ENCODE measurements at regions not wholly inside any gene's neighbourhood (a gene's known extent, or its start where the extent isn't known, plus 50 kb on each side); places are given as distances from the start of the nearest gene placed in this dataset.

DNA sequence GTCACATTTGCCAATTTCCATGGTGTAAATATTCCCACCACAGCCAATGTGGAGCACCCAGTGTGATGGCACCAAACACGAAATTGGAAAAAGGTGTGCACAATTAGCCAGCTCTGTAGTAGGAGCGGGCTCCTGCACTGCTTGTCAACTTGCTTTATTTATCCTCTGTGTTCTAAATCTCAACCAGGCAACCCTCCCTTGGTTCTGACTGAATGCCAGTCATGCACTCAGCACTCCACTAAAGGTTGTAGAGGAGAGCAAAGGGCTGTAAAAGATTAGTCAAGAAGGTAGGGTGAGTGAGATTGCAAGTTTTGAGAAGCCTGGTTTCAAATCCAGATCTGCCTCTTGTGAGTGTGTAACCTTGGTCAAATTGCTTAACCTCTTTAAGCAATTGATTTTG, 71.5 kb upstream of the EGR2 start:
- TF ChIP-seq, protein P1, sequence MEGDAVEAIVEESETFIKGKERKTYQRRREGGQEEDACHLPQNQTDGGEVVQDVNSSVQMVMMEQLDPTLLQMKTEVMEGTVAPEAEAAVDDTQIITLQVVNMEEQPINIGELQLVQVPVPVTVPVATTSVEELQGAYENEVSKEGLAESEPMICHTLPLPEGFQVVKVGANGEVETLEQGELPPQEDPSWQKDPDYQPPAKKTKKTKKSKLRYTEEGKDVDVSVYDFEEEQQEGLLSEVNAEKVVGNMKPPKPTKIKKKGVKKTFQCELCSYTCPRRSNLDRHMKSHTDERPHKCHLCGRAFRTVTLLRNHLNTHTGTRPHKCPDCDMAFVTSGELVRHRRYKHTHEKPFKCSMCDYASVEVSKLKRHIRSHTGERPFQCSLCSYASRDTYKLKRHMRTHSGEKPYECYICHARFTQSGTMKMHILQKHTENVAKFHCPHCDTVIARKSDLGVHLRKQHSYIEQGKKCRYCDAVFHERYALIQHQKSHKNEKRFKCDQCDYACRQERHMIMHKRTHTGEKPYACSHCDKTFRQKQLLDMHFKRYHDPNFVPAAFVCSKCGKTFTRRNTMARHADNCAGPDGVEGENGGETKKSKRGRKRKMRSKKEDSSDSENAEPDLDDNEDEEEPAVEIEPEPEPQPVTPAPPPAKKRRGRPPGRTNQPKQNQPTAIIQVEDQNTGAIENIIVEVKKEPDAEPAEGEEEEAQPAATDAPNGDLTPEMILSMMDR (IDR thresholded peaks at IDR 0.05; ENCODE audit: low read depth, low read length) = no peak
- no peak for DNase-seq (ENCODE audit: extremely low read depth, low read depth)

DNA sequence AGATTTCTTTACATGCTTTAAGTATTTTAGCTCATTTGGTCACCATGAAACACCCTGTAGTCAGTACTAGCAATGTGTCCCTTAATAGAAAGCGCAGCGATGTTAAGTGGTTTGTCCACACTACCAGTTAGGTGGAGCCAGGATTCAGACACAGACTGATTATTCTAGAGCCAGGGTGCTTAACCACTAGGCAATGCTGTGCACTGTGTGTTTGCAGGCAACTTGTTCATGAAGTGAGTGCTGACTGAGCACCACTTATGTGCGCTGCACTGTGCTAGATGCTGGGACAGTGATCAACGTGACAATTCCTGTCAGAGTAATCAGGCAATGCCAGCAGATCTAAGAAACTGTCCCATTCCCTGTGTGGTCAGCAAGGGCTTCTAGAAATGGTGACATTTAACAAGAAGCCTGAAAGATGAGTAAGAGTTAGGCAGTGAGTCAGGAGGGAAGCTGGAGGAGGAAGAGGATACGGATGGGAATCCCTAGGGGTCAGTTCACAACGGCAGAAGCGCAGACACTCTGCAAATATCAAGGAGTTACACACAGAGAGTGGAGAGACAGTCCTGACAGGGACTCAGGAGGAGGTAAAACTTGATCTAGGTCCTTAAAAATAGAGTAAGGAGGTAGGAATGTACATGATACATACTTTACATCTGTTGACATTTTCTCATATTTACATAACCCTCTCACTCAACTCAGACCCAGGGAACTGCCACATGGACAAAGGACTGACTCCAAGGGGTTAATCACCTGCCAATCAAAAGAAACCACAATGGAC, 69.7 kb upstream of the EGR2 start:
- TF ChIP-seq, protein P1 (IDR thresholded peaks at IDR 0.05; ENCODE audit: low read depth, low read length) = no peak
- DNase-seq (ENCODE audit: extremely low read depth, low read depth) = no peak

- no peak for DNase-seq (ENCODE audit: extremely low read depth, low read depth)
- TF ChIP-seq, protein P1 (IDR thresholded peaks at IDR 0.05; ENCODE audit: low read depth, low read length) = no peak
These were observed 64.0 kb upstream of the EGR2 start for GRCh38 chr10:62880162-62880561.

DNA sequence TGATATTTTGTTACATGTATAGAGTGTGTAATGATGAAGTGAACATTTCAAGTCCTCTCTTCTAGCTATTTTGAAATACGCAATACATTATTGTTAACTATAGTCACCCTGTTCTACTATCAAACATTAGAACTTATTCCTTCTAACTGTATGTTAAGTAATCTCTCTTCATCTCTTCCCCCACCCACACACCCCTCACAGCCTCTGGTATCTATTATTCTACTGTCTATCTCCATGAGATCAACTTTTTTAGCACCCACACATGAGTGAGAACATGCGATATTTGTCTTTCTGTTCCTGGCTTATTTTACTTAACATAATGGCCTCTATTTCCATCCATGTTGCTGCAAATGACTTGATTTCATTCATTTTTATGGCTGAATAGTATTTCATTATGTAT, 57.7 kb upstream of the EGR2 start:
- TF ChIP-seq, protein P1 (IDR thresholded peaks at IDR 0.05; ENCODE audit: low read depth, low read length) = no peak
- DNase-seq (ENCODE audit: extremely low read depth, low read depth) = no peak

DNA sequence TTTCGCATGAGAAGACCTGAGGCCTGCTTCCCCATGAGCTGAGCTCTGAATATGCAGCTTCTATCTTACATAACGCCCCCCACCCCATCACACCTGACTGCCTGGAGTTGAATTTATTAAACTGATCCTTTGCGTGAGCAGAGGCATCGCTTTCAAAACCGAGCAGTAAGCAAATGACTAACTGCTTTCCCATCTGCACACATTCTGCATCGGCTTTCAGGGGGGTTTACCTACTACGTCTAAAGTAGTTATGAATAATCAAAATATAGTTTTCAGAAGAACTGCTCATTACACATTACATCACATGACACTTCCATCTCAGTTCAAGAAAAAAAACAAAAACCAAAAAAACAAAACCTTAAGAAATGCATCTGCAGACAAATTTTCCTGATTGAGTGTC, 54.7 kb upstream of the EGR2 start:
- TF ChIP-seq, protein P1 (IDR thresholded peaks at IDR 0.05; ENCODE audit: low read depth, low read length) = no peak
- DNase-seq (ENCODE audit: extremely low read depth, low read depth) = no peak

- TF ChIP-seq, protein P1 (IDR thresholded peaks at IDR 0.05; ENCODE audit: low read depth, low read length) = no peak
- no peak for DNase-seq (ENCODE audit: extremely low read depth, low read depth)
These were observed 53.8 kb upstream of the EGR2 start for GRCh38 chr10:62869958-62870357.

DNA sequence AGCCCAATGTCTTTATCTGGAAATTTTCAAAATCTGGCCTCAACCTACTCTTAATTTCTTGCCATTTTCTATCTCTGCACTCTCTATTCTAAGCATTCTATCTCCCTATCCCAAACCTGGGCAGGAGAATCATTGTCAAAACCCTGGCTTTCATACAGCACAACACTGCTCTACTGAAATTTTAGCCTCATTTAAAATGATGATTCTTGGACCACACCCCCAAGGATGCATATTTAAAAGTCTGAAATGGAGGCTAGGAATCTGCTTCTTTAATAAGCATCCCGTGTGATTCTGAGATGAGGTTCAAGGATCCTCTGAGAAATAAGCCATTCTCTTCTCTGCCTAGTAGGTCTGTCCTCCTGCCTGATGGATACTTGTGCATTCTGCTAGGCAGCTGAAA, 50.8 kb upstream of the EGR2 start:
- TF ChIP-seq, protein P1 (IDR thresholded peaks at IDR 0.05; ENCODE audit: low read depth, low read length) = no peak
- no peak for DNase-seq (ENCODE audit: extremely low read depth, low read depth)

Measured in AG09319 (cell line).